ENCODE measurements at regions not wholly inside any gene's neighbourhood (a gene's known extent, or its start where the extent isn't known, plus 50 kb on each side); places are given as distances from the start of the nearest gene placed in this dataset.

- TF ChIP-seq EP300 (IDR thresholded peaks at IDR 0.05) (peak in 1 of 4 donors; percentile 32), POLR2A (IDR thresholded peaks at IDR 0.05) (no peak), CTCF (IDR thresholded peaks at IDR 0.05) (no peak), POLR2AphosphoS5 (IDR thresholded peaks at IDR 0.05) (peak; percentile 76 to 94 (median 82))
- intact Hi-C loops (cut with DNase I): loop anchor here (1.0 to 5.0 kb wide), 3 partner anchors 34 to 127 kb away; partner anchors contain the start of gene NSMCE3
- H3K4me1 ChIP-seq: peaks cover 0 to 44% (median 23%) of the 10 kb centered on the region in 4 donors
- no peaks in the 10 kb centered on the region for H3K27me3 ChIP-seq
- H3K9me3 ChIP-seq: no peaks in the 10 kb centered on the region
- no peak overlapping the region for H3K4me3 ChIP-seq
- no peaks in the 10 kb centered on the region for H3K36me3 ChIP-seq
- no peak for DNase-seq
- H3K27ac ChIP-seq: peak overlapping the region in 3 of 4 donors; percentile 31 to 48 (median 42)
- 88 to 93% methylated on average over 4 of the region's 4 CpGs for WGBS, 2 donors
Measured at GRCh38 chr15:29396176-29396811, 126.7 kb upstream of the NSMCE3 start.

GRCh38 chr15:29393443-29393842 lies 123.8 kb upstream of the NSMCE3 start:
- TF ChIP-seq CTCF (IDR thresholded peaks at IDR 0.05): no peak
- no peak for TF ChIP-seq EP300 (IDR thresholded peaks at IDR 0.05)
- TF ChIP-seq POLR2A (IDR thresholded peaks at IDR 0.05): no peak
- TF ChIP-seq POLR2AphosphoS5 (IDR thresholded peaks at IDR 0.05): no peak
- Histone ChIP-seq H3K9me3 (peaks cover 0 to 3% (median 0%) of the 10 kb centered on the region in 4 donors), H3K36me3 (no peaks in the 10 kb centered on the region), H3K4me3 (no peak overlapping the region), H3K27me3 (no peaks in the 10 kb centered on the region), H3K27ac (no peak overlapping the region), H3K4me1 (peaks cover 0 to 30% (median 17%) of the 10 kb centered on the region in 4 donors)
- 96 to 97% methylated on average over 2 of the region's 2 CpGs for WGBS, 2 donors
- intact Hi-C loops (cut with DNase I): no loop called here
- no peak for DNase-seq

GRCh38 chr15:29392358-29392757 lies 122.7 kb upstream of the NSMCE3 start:
- DNase-seq: no peak
- H3K36me3 ChIP-seq: no peaks in the 10 kb centered on the region
- H3K27me3 ChIP-seq: no peaks in the 10 kb centered on the region
- WGBS, 2 donors: 90 to 92% methylated on average over 7 of the region's 7 CpGs
- no peak overlapping the region for H3K4me3 ChIP-seq
- intact Hi-C loops (cut with DNase I): no loop called here
- H3K9me3 ChIP-seq: peaks cover 0 to 3% (median 0%) of the 10 kb centered on the region in 4 donors
- TF ChIP-seq CTCF (IDR thresholded peaks at IDR 0.05): no peak
- no peak for TF ChIP-seq POLR2AphosphoS5 (IDR thresholded peaks at IDR 0.05)
- no peak for TF ChIP-seq EP300 (IDR thresholded peaks at IDR 0.05)
- TF ChIP-seq POLR2A (IDR thresholded peaks at IDR 0.05): no peak
- H3K27ac ChIP-seq: no peak overlapping the region
- peaks cover 0 to 20% (median 12%) of the 10 kb centered on the region in 4 donors for H3K4me1 ChIP-seq

GRCh38 chr15:29390051-29390450 lies 120.4 kb upstream of the NSMCE3 start:
- 60 to 76% methylated on average over 6 of the region's 6 CpGs for WGBS, 2 donors

More at GRCh38 chr15:29390051-29390450, 120.4 kb upstream of the NSMCE3 start:
- H3K4me1 ChIP-seq: no peaks in the 10 kb centered on the region
- DNase-seq: no peak
- H3K27ac ChIP-seq: no peak overlapping the region
- peaks cover 0 to 3% (median 0%) of the 10 kb centered on the region in 4 donors for H3K9me3 ChIP-seq
- H3K4me3 ChIP-seq: no peak overlapping the region
- intact Hi-C loops (cut with DNase I): no loop called here
- H3K27me3 ChIP-seq: no peaks in the 10 kb centered on the region
- H3K36me3 ChIP-seq: no peaks in the 10 kb centered on the region
- TF ChIP-seq EP300 (IDR thresholded peaks at IDR 0.05) (no peak), POLR2A (IDR thresholded peaks at IDR 0.05) (no peak), POLR2AphosphoS5 (IDR thresholded peaks at IDR 0.05) (no peak), CTCF (IDR thresholded peaks at IDR 0.05) (no peak)

Measured in sigmoid colon (tissue), 6 donors.